AG04449 (cell line): ENCODE measurements at regions not wholly inside any gene's neighbourhood (a gene's known extent, or its start where the extent isn't known, plus 50 kb on each side); places are given as distances from the start of the nearest gene placed in this dataset.
"Not testable (repeated sequence)": the region's sequence is repeated elsewhere in the genome, so short reads cannot be mapped to it uniquely, and the experiment has no call there.

Source experiments
- CTCF ChIA-PET: fragments of 350-600 bp; formaldehyde crosslinking; extraction: SDS; loops from one replicate; lab custom pipeline; 2021; ENCODE audit warnings: antibody characterized with exemption; lab: Yijun Ruan, JAX
- POLR2A ChIA-PET: fragments of 400-600, 350-600 bp; formaldehyde crosslinking; extraction: SDS; loops from one replicate; lab custom pipeline; 2020; ENCODE audit warnings: antibody characterized with exemption, inconsistent platforms; lab: Yijun Ruan, JAX
- DNase-seq: peaks from one replicate; pipeline ENCODE4 v3.0.0-alpha.2; 2010; ENCODE audit warnings: low read depth, low spot score
- H3K4me3 ChIP-seq: 2 replicates; pipeline ENCODE4 v1.5.1; 2011; ENCODE audit warnings: low read depth, mild to moderate bottlenecking, control low read depth, low read length
- TF ChIP-seq, protein P1 (sequence below): IDR thresholded peaks from one replicate; pipeline ENCODE4 v1.5.1; 2011; ENCODE audit warnings: mild to moderate bottlenecking, moderate library complexity, low read length, control low read depth, inconsistent platforms; ENCODE audit not compliant: insufficient read depth; ENCODE audit errors: missing control alignments

DNA sequence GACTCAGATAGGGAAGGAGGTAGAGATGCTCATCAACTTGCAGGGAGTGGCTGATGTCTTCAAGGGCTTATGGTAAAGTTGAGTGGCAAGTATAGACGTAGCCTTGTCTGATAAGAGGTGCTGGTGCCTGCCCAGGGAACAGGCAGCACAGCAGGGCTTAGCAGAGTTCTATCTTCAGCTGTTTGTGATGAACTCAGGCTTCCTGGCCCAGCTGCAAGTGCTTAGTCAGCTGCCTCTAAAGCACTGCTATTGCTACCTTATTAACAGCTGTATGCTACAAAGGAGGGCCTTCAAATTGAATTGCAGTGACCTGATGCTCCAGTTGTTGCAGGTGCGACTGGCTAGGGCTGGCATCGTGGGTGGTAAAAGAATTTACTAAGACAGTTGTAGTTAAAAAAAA is 82.1 kb downstream of the TSN start:
- POLR2A ChIA-PET = interaction anchor here (0.6 kb wide), 1 partner anchor 16 kb away, joined by 4 read pairs; no protein-coding TSS in a partner anchor
- TF ChIP-seq, protein P1, sequence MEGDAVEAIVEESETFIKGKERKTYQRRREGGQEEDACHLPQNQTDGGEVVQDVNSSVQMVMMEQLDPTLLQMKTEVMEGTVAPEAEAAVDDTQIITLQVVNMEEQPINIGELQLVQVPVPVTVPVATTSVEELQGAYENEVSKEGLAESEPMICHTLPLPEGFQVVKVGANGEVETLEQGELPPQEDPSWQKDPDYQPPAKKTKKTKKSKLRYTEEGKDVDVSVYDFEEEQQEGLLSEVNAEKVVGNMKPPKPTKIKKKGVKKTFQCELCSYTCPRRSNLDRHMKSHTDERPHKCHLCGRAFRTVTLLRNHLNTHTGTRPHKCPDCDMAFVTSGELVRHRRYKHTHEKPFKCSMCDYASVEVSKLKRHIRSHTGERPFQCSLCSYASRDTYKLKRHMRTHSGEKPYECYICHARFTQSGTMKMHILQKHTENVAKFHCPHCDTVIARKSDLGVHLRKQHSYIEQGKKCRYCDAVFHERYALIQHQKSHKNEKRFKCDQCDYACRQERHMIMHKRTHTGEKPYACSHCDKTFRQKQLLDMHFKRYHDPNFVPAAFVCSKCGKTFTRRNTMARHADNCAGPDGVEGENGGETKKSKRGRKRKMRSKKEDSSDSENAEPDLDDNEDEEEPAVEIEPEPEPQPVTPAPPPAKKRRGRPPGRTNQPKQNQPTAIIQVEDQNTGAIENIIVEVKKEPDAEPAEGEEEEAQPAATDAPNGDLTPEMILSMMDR = no peak
- DNase-seq = no peak
- CTCF ChIA-PET = no interaction called here
- H3K4me3 ChIP-seq = no peak overlapping the region

DNA sequence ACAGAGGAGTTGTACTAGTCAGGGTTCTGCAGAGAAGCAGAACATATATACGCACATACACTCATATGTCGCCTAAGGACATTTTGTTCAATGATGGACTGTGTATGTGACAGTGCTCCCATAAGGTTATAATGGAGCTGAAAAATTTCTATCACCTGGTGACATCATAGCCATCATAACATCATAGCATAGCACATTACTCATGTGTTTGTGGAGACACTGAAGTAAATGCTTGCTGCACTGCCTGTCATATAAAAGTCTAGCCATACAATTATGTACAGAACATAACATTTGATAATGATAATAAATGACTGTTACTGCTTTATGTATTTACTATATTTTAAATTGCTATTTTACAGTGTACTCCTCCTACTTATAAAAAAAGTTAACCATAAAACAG is 83.1 kb downstream of the TSN start:
- ChIA-PET CTCF (no interaction called here), POLR2A (no interaction called here)
- TF ChIP-seq, protein P1 = no peak
- H3K4me3 ChIP-seq = no peak overlapping the region
- no peak for DNase-seq

DNA sequence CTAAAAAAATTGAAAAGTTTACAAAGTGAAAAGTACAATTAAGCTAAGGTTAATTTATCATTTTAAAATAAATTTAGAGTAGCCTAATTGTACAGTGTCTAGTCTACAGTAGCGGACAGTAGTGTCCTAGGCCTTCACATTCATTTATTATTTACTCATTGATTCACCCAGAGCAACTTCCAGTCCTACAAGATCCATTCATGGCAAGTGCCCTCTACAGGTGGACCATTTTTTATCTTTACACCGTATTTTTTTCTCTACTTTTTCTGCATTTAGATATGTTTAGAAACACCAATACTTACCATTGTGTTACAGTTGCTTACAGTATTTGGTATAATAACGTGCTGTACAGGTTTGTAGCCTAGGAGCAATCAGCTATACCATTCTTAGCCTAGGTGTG is 84.1 kb downstream of the TSN start:
- CTCF ChIA-PET = no interaction called here
- DNase-seq = no peak
- no peak overlapping the region for H3K4me3 ChIP-seq

DNA sequence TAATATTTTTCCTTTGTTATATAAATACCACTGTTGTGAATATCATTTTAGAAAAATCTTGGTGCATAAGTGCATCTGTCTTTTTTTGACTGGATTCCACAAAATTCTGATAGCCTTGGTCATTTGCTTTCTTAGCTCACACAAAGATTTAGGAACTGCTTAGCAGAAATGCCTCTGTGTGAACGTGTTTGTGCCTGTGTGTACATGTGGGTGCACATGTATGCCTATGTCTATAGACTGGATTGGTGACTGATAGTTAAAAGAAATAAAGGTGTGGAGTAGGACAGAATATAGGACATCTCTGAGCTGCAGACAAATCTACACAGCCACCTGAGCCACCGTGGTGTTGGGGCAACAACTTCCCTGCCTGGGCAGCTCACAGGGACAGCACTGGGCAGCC is 93.8 kb downstream of the TSN start:
- no peak for DNase-seq
- TF ChIP-seq, protein P1 = no peak
- POLR2A ChIA-PET = no interaction called here
- no peak overlapping the region for H3K4me3 ChIP-seq
- CTCF ChIA-PET = no interaction called here

More for the DNA sequence above, 84.1 kb downstream of the TSN start:
- POLR2A ChIA-PET = no interaction called here
- TF ChIP-seq, protein P1 = no peak

DNA sequence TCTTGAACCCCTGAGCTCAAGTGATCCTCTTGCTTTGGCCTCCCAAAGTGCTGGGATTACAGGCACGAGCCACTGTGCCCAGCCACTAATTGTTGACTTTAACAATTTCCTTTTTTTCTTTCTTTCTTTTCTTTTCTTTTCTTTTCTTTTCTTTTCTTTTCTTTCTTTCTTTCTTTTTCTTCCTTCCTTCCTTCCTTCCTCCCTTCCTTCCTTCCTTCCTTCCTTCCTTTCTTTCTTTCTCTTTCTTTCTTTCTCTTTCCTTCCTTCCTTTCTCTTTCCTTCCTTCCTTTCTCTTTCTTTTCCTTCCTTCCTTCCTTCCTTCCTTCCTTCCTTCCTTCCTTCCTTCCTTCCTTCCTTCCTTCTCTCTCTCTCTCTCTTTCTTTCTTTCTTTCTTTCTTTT is 97.7 kb downstream of the TSN start:
- H3K4me3 ChIP-seq, POLR2A ChIA-PET, DNase-seq, CTCF ChIA-PET: not testable (repeated sequence)

DNA sequence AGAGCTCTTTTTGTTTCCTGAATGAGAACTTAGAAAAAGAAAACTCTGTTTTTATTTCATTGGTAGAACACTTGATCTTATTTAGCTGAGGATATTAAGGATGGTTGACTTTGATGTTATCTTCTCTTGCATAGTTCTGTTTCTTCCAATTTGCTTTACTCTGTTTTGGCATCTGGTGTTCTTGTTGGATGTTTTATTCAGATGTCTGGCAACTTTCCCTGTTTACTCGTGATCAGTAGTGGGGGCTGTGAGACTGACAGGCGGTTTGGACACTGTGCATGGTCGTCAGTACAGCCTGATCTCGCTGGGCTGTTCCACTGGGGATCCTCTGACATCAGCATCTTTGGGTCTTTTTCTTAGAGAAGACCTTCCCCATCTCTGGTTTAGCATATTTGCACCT is 100.1 kb downstream of the TSN start:
- CTCF ChIA-PET = interaction anchor here (1.6 kb wide), 1 partner anchor 20 kb away, joined by 3 read pairs; no protein-coding TSS in a partner anchor
- H3K4me3 ChIP-seq = no peak overlapping the region
- DNase-seq = no peak
- TF ChIP-seq, protein P1 = no peak
- POLR2A ChIA-PET = no interaction called here

DNA sequence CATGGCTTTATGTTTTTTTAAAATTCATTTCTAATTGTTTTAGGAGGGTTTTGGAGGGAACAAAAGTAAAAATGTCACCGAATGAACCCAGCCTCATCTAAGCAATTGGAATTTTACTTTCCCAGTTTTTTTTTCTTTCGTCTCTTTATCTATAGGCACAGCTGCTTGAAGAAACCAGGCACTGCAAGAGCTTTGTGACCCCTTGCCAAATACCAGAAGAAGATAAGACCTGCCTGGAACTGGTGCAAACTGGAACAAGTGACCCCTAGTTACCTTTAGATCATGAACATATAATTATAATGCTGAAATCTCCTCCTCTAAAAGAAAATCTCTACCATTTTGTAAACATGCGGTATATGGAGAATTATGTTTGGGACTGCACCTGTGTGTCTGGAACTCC is 100.9 kb downstream of the TSN start:
- TF ChIP-seq, protein P1 = no peak
- POLR2A ChIA-PET = no interaction called here
- DNase-seq = no peak
- CTCF ChIA-PET = interaction anchor here (1.6 kb wide), 1 partner anchor 21 kb away, joined by 3 read pairs; no protein-coding TSS in a partner anchor
- H3K4me3 ChIP-seq = no peak overlapping the region
